ENCODE measurements at regions not wholly inside any gene's neighbourhood (a gene's known extent, or its start where the extent isn't known, plus 50 kb on each side); places are given as distances from the start of the nearest gene placed in this dataset.

- TF ChIP-seq ZFX (IDR thresholded peaks at IDR 0.05): no peak
- no peak for TF ChIP-seq CTCF (conservative IDR thresholded peaks at IDR 0.05)
- no peak overlapping the region for H3K27ac ChIP-seq
These were observed 57.6 kb upstream of the PMEPA1 start for GRCh38 chr20:57767441-57767840.

GRCh38 chr20:57763235-57763595 is 53.4 kb upstream of the PMEPA1 start:
- H3K27ac ChIP-seq: peak overlapping the region; percentile 96
- TF ChIP-seq ZFX (IDR thresholded peaks at IDR 0.05) (no peak), CTCF (conservative IDR thresholded peaks at IDR 0.05) (no peak)

- H3K27ac ChIP-seq: peak overlapping the region; percentile 96
- TF ChIP-seq CTCF (conservative IDR thresholded peaks at IDR 0.05) (no peak), ZFX (IDR thresholded peaks at IDR 0.05) (no peak)
These were observed 52.9 kb upstream of the PMEPA1 start for GRCh38 chr20:57762531-57763234.

GRCh38 chr20:57761413-57761734 is 51.6 kb upstream of the PMEPA1 start:
- H3K27ac ChIP-seq: peak overlapping the region; percentile 96
- TF ChIP-seq CTCF (conservative IDR thresholded peaks at IDR 0.05): no peak
- TF ChIP-seq ZFX (IDR thresholded peaks at IDR 0.05): no peak

- peak overlapping the region; percentile 96 for H3K27ac ChIP-seq
- no peak for TF ChIP-seq ZFX (IDR thresholded peaks at IDR 0.05)
- TF ChIP-seq CTCF (conservative IDR thresholded peaks at IDR 0.05): no peak
These were observed 51.0 kb upstream of the PMEPA1 start for GRCh38 chr20:57760698-57761412.

GRCh38 chr20:57759724-57760123 is 49.9 kb upstream of the PMEPA1 start:
- H3K27ac ChIP-seq: peak overlapping the region; percentile 96
- TF ChIP-seq ZFX (IDR thresholded peaks at IDR 0.05): no peak
- TF ChIP-seq CTCF (conservative IDR thresholded peaks at IDR 0.05): no peak
